ENCODE measurements at regions not wholly inside any gene's neighbourhood (a gene's known extent, or its start where the extent isn't known, plus 50 kb on each side); places are given as distances from the start of the nearest gene placed in this dataset.

DNA sequence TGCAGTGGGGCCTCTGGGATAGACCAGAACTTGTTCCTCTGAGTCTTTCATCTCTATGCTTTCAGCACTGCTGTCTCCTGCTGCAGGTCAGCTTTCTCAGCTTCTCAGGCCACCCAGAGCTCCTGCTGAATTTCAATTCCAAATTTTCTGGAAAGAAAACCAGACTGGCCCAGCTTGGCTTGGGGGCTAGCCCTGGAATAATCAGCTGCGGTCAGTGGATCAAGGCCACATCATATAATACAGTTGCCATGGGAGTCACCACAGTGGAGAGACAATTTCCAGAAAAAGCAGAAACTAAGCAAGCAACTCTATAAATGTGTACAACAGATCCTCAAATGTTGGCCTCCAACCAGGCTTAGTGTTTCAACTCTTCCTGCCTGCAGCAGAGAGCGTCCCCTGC, 91.1 kb upstream of the SLC24A5 start:
- TF ChIP-seq, protein P1, sequence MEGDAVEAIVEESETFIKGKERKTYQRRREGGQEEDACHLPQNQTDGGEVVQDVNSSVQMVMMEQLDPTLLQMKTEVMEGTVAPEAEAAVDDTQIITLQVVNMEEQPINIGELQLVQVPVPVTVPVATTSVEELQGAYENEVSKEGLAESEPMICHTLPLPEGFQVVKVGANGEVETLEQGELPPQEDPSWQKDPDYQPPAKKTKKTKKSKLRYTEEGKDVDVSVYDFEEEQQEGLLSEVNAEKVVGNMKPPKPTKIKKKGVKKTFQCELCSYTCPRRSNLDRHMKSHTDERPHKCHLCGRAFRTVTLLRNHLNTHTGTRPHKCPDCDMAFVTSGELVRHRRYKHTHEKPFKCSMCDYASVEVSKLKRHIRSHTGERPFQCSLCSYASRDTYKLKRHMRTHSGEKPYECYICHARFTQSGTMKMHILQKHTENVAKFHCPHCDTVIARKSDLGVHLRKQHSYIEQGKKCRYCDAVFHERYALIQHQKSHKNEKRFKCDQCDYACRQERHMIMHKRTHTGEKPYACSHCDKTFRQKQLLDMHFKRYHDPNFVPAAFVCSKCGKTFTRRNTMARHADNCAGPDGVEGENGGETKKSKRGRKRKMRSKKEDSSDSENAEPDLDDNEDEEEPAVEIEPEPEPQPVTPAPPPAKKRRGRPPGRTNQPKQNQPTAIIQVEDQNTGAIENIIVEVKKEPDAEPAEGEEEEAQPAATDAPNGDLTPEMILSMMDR (IDR thresholded peaks at IDR 0.05) = no peak

DNA sequence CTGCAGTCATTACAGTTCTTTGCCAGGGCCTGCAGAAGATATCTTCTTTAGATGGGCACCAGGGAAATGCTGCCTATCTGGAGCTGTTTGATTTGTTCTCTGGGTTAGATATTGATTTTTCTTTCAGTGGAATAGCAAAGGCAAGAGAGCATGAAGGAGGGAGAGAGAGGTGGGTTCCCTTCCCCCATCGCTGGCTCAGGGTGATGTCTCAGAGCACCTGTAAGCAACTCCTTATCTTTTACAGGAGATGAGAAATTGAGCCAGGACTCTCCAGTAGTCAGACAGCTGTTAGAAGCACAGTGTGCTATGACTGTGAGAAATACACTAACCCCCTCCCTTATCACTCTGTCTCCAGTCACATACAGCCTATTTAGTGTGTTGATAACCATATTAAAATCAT, 89.3 kb upstream of the SLC24A5 start:
- TF ChIP-seq, protein P1 (IDR thresholded peaks at IDR 0.05) = no peak

DNA sequence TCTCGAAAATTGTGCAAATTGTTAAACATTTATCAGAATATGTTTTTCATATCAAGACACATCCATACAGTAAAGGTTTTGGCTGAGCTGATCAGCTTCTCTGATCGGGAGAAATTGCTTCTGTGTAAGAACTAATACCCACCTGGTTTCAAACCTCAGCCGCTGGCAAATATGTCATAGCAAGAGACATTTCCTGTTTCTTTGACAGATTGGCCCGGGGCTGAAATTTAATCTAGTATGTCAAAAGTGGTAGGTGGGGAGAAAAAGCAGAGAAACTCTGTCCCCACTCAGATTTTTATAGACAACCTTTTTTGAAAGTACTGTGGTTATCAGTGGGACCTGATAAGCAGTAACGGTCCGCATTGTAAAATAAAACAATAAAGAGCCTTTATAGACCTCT, 88.8 kb upstream of the SLC24A5 start:
- TF ChIP-seq, protein P1 (IDR thresholded peaks at IDR 0.05) = no peak

DNA sequence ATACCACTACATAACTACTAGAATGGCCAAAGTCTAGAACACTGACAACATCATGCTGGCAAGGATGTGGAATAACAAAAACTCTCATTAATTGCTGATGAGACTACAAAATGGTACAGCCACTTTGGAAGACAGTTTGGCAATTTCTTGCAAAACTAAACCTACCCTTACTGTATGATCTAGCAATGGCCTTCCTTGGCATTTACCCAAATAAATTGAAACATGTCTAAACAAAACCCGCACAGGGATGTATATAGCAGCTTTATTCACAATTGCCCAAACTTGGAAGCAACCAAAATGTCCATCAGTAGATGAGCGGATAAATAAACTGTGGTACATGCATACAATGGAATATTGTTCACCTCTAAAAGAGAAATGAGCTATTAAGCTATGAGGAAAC, 87.9 kb upstream of the SLC24A5 start:
- TF ChIP-seq, protein P1 (IDR thresholded peaks at IDR 0.05) = no peak

DNA sequence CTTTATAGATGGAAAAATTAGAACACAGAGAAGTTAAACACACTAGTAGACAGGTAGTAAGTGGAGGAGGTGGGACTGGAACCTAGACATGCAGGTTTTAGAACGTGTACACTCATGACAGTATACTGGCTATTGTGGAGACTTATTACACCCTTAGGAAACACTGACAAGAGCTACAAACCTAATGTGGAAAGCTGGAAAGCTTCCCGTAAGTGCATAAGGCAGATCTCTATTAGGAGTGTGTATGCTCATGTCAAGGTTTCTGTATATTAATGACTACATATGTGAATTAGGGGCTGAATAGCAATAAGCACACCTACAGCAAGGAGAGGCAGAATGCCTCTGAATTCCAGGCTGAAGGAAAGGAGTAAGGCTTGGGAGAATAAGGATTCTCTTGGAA, 82.6 kb upstream of the SLC24A5 start:
- TF ChIP-seq, protein P1 (IDR thresholded peaks at IDR 0.05) = no peak

DNA sequence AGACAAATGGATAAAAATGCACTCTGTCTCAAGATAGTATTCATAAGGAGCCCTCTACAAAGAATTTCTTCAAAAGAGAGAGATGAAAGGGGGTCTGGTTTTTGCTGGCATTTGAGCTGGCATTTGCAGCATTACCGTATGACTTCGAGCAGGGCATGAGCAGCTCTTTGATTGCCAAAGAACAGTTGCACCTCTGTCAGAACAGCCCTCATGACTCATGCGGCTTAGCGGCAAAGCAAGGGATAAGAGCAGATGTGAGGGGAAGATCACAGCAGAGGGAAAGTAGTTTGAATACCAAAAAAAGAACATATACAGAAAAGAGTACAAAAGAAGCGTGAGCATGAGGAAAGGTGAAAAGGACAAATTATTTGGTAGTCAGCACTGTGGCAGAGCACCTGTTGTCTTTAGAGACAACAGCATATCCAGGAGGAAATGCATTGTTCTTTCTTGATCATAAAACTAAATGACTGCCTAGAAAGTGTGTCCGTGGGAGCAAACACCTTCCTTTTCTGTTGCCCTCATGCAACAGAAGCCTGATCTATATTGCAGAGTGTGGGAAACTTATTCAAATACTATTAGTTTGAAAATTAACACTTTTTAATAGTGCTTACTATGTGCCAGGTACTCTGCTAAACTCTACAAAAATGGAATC, 80.5 kb upstream of the SLC24A5 start:
- TF ChIP-seq, protein P1 (IDR thresholded peaks at IDR 0.05) = no peak

DNA sequence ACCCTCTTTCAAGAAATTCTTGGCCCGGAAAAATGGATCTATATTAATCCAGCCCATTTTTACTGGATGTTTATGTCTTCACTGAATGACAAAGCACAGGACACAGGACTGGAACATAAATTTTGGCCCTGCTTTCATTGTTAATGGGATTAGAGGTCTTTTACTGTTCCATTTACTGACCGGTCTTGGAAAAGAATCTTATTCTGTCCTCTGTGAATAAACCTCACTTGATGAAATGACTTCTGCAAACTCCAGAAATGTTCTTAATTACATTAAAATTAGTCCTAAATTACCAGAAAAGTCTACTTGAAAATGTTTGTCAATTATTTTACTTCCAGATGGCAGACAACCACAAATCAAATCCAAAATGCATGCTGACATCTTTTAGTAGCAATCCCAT, 79.3 kb upstream of the SLC24A5 start:
- TF ChIP-seq, protein P1 (IDR thresholded peaks at IDR 0.05) = no peak
